IMR-90 (cell line): ENCODE measurements at regions not wholly inside any gene's neighbourhood (a gene's known extent, or its start where the extent isn't known, plus 50 kb on each side); places are given as distances from the start of the nearest gene placed in this dataset.

Experiments
- BHLHE40 ChIP-seq: fragments of 150-350 bp; IDR thresholded peaks from 2 replicates; pipeline ENCODE4 v1.6.1; 2016; ENCODE audit warnings: mild to moderate bottlenecking, low read depth, low read length
- CEBPB ChIP-seq: IDR thresholded peaks from 2 replicates; pipeline ENCODE4 v1.6.1; 2012; ENCODE audit warnings: low read depth, low read length, improper control_type of control experiment
- CTCF ChIP-seq: conservative IDR thresholded peaks from 2 replicates; pipeline ENCODE4 v1.5.1; 2012; ENCODE audit warnings: mild to moderate bottlenecking, low read depth, low read length, improper control_type of control experiment
- ELK1 ChIP-seq: fragments of 150-350 bp; IDR thresholded peaks from 2 replicates; pipeline ENCODE4 v1.6.1; 2016; ENCODE audit warnings: low read depth, mild to moderate bottlenecking, low read length, moderate library complexity, borderline replicate concordance
- FOS ChIP-seq: fragments of 150-350 bp; IDR thresholded peaks from 2 replicates; pipeline ENCODE4 v1.6.1; 2016; ENCODE audit warnings: low read depth, low read length
- MAZ ChIP-seq: IDR thresholded peaks from 2 replicates; pipeline ENCODE4 v1.6.1; 2012; ENCODE audit warnings: low read depth, mild to moderate bottlenecking, low read length, improper control_type of control experiment, moderate library complexity, borderline replicate concordance
- NFE2L2 ChIP-seq: fragments of 150-350 bp; IDR thresholded peaks from 2 replicates; pipeline ENCODE4 v1.6.1; 2016; ENCODE audit warnings: low read depth, mild to moderate bottlenecking, low read length
- POLR2A ChIP-seq: IDR thresholded peaks from 2 replicates; pipeline ENCODE4 v1.6.1; 2012; ENCODE audit warnings: mild to moderate bottlenecking, low read depth, low read length
- RAD21 ChIP-seq: IDR thresholded peaks from 2 replicates; pipeline ENCODE4 v1.6.1; 2012; ENCODE audit warnings: low read length, improper control_type of control experiment
- RCOR1 ChIP-seq: IDR thresholded peaks from 2 replicates; pipeline ENCODE4 v1.6.1; 2012; ENCODE audit warnings: mild to moderate bottlenecking, low read length, improper control_type of control experiment; ENCODE audit not compliant: insufficient replicate concordance
- RFX5 ChIP-seq: IDR thresholded peaks from 2 replicates; pipeline ENCODE4 v1.8.0; 2012; ENCODE audit warnings: low read depth, mild to moderate bottlenecking, low read length, moderate library complexity
- SMC3 ChIP-seq: fragments of 150-350 bp; IDR thresholded peaks from 2 replicates; pipeline ENCODE4 v1.6.1; 2016; ENCODE audit warnings: low read depth, mild to moderate bottlenecking, antibody characterized with exemption, low read length, moderate library complexity
- USF2 ChIP-seq: fragments of 150-350 bp; IDR thresholded peaks from 2 replicates; pipeline ENCODE4 v1.6.1; 2017; ENCODE audit warnings: mild to moderate bottlenecking, antibody characterized with exemption, low read length, low read depth

GRCh38 chr12:89863968-89864367 lies 155.3 kb upstream of the ATP2B1 start:
- no peak for TF ChIP-seq POLR2A
- TF ChIP-seq SMC3, result no peak
- no peak for TF ChIP-seq ELK1
- no peak for TF ChIP-seq CTCF
- no peak for TF ChIP-seq RAD21
- TF ChIP-seq FOS, result no peak
- TF ChIP-seq RFX5, result no peak
- no peak for TF ChIP-seq MAZ
- TF ChIP-seq USF2, result no peak
- TF ChIP-seq CEBPB, result no peak
- TF ChIP-seq NFE2L2, result no peak
- TF ChIP-seq RCOR1, result no peak
- no peak for TF ChIP-seq BHLHE40
